Activated CD4-positive, alpha-beta T cell treated with anti-CD3 and anti-CD28 coated beads, Interleukin-2, Interleukin-4, amounts not matched to agents 100 ng/mL and 50 ng/mL, durations not matched to agents 16 hours and 8 hours (primary cell): ENCODE measurements at regions not wholly inside any gene's neighbourhood (a gene's known extent, or its start where the extent isn't known, plus 50 kb on each side); places are given as distances from the start of the nearest gene placed in this dataset.

Source experiments
- DNase-seq: peaks from one replicate; pipeline ENCODE4 v3.0.0-alpha.2; 2020; ENCODE audit warnings: low spot score

DNA sequence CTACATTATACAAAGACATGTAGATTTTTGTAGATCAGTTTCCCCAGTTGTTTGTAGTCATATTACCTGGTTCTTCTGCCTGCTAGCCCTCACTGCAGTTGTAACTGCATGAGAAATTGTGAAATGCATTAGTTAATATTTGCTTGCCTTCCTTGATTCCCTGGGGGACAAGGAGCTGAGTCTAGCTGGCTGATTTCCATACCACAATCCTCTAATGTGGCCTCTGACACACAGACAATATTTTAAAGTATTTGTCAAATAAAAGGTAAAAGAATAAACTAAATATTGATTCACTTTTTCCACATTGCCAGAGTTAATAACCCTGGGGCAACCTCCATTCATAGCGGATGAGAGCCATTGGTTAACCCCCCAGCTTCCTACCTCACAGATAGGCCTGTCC, 128.8 kb upstream of the TMEM132C start:
- DNase-seq: no peak

DNA sequence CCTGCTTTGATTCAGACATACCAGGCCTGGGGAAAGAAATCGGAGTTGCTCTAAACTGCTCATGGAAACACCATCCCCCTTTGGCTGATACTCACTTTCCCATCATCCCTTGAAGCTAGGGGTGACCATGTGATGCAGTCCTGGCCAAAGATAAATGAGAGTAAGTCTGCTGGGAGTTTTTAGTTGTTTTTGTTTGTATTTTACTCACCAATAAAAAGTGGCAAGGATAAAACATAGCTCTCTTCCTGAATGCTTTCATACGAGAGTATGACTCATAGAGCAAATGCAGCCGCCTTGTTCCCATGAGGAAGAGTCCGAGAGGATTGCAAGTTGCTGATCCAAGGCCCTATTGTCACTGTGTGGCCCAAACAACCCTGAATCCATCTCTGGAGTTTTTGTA, 126.4 kb upstream of the TMEM132C start:
- DNase-seq: no peak

DNA sequence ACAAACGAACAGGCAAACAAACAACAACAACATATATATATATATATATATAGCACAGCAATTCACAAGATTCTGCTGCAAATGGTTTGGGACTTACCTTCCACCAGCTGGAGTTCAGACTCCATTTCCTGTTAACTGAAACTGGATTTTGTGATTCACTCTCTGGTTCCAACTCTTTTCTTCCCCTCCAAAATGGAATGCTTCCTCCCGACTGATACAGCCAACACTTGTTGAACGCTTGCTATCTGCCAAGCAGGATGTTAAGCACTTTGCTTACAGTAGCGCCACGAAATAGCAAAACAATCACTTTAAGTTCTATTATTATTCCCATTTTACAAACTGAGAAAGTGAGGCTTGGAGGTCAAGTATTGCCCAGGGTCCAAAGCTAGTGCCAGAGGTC, 116.0 kb upstream of the TMEM132C start:
- DNase-seq: no peak

DNA sequence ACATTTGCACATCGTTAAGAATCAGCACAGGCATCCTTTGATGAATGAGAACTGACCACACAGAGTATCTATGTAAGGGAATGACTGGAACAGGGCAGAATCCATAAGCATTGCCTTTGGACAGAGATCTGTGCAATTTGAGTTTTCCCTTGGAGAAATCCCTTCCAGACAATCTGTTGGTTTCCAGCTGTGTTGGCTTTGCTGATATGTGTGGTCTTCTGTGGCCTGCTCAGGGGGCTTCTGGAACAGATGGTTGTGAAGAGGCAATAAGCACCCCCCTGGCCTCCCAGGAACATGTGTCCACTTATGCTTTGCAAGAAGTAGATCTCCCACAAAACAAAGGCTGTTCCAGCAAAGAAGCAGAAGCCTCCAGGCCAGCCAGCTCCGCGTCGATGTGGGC, 111.4 kb upstream of the TMEM132C start:
- no peak for DNase-seq

DNA sequence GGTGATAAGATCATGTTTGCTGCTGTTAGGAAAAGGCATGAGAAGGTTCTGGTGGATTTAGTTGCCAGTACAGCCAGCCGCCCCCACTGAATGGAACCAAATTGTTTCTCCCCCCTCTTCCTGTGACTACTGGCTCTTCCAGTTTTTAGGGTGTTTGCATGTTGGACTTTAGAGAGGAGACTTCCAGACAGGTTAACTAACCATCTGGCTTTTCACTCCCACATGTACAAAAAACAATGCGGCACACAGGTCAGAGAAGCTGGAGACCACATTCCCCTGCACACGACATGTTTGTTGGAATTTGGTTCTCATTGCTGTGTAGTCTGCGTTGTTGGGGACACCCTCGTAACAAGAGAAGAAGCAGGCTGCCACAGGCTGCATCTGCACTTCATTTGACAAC, 103.9 kb upstream of the TMEM132C start:
- DNase-seq: no peak

DNA sequence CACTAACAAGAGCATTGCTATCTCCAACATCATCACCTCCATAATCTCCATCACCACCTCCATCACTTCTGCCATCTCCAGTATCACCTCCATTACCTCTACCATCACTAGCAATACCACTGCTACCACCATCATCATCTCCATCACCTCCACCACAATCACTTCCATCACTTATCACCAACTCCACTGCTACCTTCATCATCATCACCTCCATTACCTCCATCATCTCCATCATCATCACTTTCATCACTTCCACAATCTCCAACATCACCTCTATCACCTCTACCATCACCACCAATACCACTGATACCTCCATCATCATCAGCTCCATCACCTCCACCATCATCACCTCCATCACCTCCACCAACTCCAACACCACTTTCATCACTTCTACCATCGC, 102.4 kb upstream of the TMEM132C start:
- no peak for DNase-seq

DNA sequence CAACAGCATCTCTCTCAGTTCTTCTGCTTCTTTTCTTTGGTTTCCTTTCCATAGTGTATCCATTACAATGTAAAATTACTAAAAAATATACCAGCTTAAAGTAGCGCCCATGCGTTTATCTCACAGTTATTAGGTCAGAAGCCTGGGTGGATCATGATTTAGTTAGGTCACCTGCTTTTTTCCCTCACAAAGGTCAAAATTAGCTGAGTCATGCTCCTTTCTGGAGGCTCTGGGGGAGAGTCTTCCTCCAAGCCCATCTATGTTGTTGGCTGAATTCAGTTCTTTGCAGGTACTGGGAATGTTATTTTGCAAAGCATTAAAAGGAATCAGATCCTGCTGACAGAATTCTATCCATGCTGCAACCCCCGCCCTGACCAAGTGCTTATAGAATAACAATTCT, 101.6 kb upstream of the TMEM132C start:
- no peak for DNase-seq

DNA sequence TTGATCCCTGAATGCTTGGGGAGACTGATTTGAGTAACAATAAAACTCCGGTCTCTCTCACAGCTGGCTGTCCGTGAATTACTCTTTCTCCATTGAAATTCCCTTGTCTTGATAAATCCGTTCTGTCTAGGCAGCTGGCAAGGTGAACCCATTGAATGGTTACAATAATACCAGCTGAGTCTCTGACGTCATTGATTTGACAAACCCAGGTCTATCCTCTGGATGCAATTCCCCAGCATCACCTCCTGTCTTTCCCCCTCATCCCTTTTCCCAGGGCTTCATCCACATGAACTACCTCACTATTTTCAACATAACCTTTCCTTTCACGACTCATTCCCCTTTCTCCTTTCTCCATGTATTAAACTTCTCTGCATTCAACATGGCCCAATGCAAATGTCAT, 98.7 kb upstream of the TMEM132C start:
- DNase-seq: no peak

DNA sequence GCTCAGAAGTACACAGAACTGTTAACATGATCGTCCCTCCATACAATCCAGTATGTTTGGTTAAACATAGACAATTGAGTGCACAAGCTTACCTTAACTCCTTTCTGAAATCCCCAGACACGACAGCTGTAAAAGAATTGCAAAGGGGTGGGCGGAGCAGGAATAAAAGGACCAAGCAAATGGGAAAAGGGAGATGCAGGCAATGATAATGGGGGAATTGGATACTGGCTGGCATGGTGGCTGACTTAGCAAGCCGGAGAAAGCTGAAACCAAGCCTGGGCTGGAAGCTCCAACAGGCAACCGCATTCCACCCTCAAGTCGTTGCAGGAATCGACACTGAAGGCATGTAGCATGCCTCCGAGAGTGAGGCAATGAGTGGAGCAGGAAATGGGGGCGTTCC, 96.8 kb upstream of the TMEM132C start:
- no peak for DNase-seq

DNA sequence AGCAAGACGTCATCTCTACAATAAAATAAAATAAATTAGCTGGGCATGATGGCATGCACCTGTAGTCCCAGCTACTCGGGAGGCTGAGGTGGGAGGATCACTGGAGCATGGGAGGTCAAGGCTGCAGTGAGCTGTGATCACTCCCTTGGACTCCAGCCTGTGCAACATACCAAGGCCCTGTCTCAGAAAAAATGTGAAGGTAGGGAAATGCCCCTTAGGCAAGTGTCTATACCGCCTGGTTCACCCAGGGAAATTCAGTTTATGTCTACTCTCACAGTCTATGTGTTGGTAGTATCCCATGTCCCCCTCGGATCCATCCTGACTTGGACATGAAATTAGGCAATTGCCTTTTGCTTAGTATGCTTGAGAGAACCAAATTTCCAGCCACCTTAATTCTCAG, 88.4 kb upstream of the TMEM132C start:
- no peak for DNase-seq

DNA sequence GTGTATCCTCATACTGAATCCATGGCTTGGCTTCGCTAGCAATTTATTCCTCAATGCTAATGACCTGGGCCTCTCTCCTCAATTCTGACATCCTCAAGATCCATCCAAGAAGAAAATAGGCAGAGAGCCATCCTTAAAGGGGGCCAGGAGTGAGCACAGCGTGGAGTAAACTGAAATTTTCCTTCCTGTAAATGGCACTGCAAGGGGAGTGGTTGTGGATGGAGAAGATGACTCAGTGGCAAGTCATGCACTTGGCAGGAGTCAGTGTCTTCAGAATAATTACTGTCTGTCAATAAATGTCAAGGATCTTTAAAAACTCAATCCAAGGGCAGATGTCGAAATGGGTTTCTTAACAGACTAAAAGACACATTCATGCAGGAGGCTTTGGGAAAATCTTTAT, 88.0 kb upstream of the TMEM132C start:
- DNase-seq: no peak

DNA sequence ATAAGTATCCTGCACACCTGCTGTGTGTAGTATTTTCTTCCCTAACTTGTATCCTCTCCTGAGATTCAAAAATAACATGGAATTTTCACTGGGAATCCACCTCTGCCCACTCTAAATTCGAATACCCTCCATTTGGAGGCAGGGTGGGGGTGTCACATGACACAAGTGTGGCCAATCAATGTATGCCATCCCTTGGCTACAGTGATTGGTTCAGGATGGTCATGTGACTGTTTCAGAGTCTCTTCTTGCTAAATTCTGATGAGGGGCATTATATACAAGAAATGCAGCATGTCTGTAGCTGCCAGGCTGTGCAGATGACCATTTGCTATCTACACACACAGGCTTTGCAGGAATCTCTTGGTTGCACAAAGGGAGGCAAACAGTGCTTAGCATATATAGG, 86.8 kb upstream of the TMEM132C start:
- no peak for DNase-seq

DNA sequence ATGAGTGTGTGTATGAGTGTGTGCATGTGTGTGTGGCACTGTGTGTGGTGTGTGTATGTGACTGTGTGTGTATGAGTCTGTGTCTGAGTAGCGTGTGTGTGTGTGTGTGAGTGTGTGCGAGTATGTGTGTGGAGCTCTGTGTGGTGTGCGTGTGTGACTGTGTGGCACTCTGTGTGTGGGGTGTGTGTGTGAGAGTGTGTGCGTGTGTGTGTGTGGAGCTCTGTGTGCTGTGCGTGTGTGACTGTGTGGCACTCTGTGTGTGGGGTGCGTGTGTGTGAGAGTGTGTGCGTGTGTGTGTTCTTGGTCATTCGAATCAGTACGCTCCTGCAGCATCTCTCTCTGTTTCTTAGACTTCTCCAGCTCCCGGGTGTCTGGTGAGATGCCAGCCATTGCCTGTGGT, 76.9 kb upstream of the TMEM132C start:
- no peak for DNase-seq

DNA sequence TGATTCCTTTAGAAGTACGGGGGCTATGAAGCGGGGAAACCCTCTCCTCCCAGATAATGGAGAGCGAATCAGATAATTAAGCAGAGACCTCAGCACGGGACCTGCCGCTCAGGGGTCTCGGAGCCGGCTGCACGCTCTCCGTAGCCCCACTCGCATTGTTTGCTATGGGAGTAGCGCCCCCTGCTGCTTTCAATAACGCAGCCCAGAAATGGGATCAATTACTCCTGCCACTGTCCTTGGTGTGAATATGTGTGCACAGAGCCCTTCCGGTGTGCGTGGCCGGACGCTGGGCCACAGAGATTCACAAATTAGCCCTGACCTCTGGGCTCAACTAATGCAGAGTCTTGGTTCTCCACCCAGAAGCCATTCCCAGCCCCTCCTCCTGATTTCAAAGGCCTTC, 76.4 kb upstream of the TMEM132C start:
- no peak for DNase-seq

DNA sequence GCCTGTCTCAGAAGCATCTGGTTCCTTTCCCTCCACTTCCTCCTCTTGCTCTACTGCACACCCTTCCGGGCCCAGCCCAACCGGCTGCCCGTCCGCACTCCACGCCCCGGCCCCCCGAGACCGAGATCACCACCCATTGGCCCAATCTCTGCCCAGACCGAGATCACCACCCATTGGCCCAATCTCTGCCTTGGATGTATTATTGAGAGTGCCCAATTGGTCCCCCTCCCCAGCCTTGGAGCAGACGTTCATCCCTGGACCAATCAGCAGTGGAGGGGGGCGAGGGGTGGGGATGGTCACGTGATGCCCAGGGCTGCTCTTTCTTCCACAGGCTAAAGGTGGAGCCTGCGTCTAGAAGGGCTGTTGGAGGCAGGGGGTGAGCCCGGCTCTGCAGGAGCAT, 75.6 kb upstream of the TMEM132C start:
- DNase-seq: no peak

DNA sequence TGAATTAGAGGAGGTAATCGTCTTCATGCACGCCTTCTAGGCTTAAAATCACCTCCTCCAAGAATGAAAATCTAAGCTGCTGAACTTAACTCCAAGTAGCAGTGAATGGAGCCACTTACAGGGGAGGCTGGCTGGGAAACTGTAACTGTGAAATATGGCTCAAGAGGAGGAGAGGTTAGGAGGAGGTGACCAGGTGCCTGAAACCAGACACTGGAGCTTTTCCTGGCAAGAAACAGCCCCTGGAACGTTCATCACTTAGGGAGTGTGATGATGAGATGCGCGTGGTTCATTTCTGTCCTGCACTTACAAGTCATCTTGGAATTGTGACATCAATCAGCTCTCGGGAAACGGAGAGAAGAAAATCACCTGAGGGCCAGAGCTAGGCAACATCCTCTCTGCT, 62.3 kb upstream of the TMEM132C start:
- DNase-seq: no peak

DNA sequence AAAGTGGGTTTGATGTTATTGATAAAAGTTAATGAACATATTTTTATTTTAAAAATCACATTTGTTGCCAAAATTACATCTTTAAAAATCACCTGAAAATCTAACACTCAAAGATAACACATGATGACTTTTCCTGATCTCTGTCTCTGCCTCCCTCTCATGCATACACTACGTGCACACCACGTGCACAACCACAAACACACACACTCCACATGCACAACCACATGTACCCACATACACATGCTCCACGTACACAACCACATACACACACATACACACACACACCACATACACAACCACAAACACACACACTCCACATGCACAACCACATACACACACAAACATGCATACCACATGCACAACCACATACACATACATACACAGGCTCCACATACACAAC, 61.8 kb upstream of the TMEM132C start:
- no peak for DNase-seq

DNA sequence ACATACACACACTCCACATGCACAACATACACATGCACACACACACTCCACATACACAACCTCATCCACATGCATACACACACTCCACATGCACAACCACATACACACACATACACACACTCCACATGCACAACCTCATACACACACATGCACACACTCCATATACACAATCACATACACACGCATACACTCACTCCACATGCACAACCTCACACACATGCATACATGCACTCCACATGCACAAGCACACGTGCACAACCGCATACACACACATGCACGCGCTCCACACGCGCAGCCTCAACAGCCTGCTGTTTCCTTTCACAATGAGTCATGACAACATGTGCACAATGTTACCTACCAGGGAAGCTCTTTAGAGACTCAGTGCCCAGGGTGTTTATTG, 61.2 kb upstream of the TMEM132C start:
- DNase-seq: no peak
